OCI-LY7 (cell line): ENCODE measurements at regions not wholly inside any gene's neighbourhood (a gene's known extent, or its start where the extent isn't known, plus 50 kb on each side); places are given as distances from the start of the nearest gene placed in this dataset.

Experiments used
- EZH2phosphoT487 ChIP-seq: fragments of 200-600 bp; sonication (generic); IDR thresholded peaks from 2 replicates; pipeline ENCODE4 v1.6.1; 2018; ENCODE audit warnings: low read depth, borderline replicate concordance, mild to moderate bottlenecking, mixed run types, antibody characterized with exemption, low read length, moderate library complexity, mixed read lengths
- TF ChIP-seq, protein P1 (sequence below): fragments of 200-600 bp; sonication (generic); conservative IDR thresholded peaks from 2 replicates; pipeline ENCODE4 v1.5.1; 2014; ENCODE audit warnings: mild to moderate bottlenecking, antibody characterized with exemption, low read length, moderate library complexity, mixed read lengths

DNA sequence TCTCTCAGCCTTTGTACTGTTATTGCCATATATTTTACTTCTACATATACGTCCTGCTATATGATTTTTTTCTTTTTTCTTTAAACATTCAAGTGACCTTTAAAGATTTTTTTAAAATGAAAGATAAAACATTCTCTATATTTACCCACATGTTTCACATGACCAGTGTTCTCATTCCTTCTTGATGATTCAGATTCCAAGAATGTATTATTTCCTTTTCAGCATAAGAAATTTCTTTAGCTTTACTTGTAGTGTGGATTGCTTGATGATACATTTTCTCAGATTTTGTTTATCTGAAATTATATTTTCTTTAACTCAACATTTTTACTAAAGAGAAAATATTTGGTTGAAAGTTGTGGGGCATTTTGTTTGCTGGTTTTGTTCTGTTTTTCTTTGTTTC is 792.1 kb downstream of the BRINP1 start:
- TF ChIP-seq, protein P1, sequence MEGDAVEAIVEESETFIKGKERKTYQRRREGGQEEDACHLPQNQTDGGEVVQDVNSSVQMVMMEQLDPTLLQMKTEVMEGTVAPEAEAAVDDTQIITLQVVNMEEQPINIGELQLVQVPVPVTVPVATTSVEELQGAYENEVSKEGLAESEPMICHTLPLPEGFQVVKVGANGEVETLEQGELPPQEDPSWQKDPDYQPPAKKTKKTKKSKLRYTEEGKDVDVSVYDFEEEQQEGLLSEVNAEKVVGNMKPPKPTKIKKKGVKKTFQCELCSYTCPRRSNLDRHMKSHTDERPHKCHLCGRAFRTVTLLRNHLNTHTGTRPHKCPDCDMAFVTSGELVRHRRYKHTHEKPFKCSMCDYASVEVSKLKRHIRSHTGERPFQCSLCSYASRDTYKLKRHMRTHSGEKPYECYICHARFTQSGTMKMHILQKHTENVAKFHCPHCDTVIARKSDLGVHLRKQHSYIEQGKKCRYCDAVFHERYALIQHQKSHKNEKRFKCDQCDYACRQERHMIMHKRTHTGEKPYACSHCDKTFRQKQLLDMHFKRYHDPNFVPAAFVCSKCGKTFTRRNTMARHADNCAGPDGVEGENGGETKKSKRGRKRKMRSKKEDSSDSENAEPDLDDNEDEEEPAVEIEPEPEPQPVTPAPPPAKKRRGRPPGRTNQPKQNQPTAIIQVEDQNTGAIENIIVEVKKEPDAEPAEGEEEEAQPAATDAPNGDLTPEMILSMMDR = no peak
- no peak for TF ChIP-seq EZH2phosphoT487
